ENCODE measurements at regions not wholly inside any gene's neighbourhood (a gene's known extent, or its start where the extent isn't known, plus 50 kb on each side); places are given as distances from the start of the nearest gene placed in this dataset.

GRCh38 chr16:9541723-9542122, 450.3 kb downstream of the HAPSTR1 start:
- Mint-ChIP-seq H3K36me3 (ENCODE audit: low read depth) (no peaks in the 10 kb centered on the region), H3K27me3 (ENCODE audit: insufficient read depth) (no peaks in the 10 kb centered on the region), H3K27ac (no peak overlapping the region), H3K4me3 (no peak overlapping the region), H3K9me3 (peaks cover 17% of the 10 kb centered on the region), H3K4me1 (no peaks in the 10 kb centered on the region)
- TF ChIP-seq, protein P1, sequence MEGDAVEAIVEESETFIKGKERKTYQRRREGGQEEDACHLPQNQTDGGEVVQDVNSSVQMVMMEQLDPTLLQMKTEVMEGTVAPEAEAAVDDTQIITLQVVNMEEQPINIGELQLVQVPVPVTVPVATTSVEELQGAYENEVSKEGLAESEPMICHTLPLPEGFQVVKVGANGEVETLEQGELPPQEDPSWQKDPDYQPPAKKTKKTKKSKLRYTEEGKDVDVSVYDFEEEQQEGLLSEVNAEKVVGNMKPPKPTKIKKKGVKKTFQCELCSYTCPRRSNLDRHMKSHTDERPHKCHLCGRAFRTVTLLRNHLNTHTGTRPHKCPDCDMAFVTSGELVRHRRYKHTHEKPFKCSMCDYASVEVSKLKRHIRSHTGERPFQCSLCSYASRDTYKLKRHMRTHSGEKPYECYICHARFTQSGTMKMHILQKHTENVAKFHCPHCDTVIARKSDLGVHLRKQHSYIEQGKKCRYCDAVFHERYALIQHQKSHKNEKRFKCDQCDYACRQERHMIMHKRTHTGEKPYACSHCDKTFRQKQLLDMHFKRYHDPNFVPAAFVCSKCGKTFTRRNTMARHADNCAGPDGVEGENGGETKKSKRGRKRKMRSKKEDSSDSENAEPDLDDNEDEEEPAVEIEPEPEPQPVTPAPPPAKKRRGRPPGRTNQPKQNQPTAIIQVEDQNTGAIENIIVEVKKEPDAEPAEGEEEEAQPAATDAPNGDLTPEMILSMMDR (conservative IDR thresholded peaks at IDR 0.05): no peak
- Histone ChIP-seq H3K9me3 (ENCODE audit: control insufficient read depth, low read length) (peaks cover 16% of the 10 kb centered on the region), H3K27ac (ENCODE audit: low read depth, low read length) (no peak overlapping the region), H3K36me3 (ENCODE audit: control insufficient read depth, insufficient read depth, low read length) (no peaks in the 10 kb centered on the region), H3K9ac (ENCODE audit: extremely low read depth, low read length, poor library complexity, severe bottlenecking) (no peak overlapping the region), H3K27me3 (ENCODE audit: control insufficient read depth, insufficient read depth, low read length, poor library complexity, severe bottlenecking) (no peaks in the 10 kb centered on the region), H3K4me1 (ENCODE audit: control insufficient read depth, insufficient read depth, low read length) (no peaks in the 10 kb centered on the region), H3K4me3 (ENCODE audit: low read length) (no peak overlapping the region)
- 94 to 95% methylated on average over 4 to 5 of the region's 5 CpGs for WGBS, 2 experiments (ENCODE audit: insufficient coverage in 1 of 2, insufficient read length in 1 of 2)
- DNase-seq: no peak

- H3K4me1 ChIP-seq (ENCODE audit: control insufficient read depth, insufficient read depth, low read length): no peaks in the 10 kb centered on the region
- WGBS, 2 experiments (ENCODE audit: insufficient coverage in 1 of 2, insufficient read length in 1 of 2): 92 to 94% methylated on average over 4 to 8 of the region's 8 CpGs
- Mint-ChIP-seq H3K27ac (no peak overlapping the region), H3K4me1 (no peaks in the 10 kb centered on the region), H3K9me3 (peaks cover 14% of the 10 kb centered on the region), H3K4me3 (no peak overlapping the region), H3K36me3 (ENCODE audit: low read depth) (no peaks in the 10 kb centered on the region), H3K27me3 (ENCODE audit: insufficient read depth) (no peaks in the 10 kb centered on the region)
- no peak overlapping the region for H3K27ac ChIP-seq (ENCODE audit: low read depth, low read length)
- TF ChIP-seq, protein P1 (conservative IDR thresholded peaks at IDR 0.05): no peak
- no peak for DNase-seq
- H3K9me3 ChIP-seq (ENCODE audit: control insufficient read depth, low read length): peaks cover 16% of the 10 kb centered on the region
- no peak overlapping the region for H3K9ac ChIP-seq (ENCODE audit: extremely low read depth, low read length, poor library complexity, severe bottlenecking)
- H3K36me3 ChIP-seq (ENCODE audit: control insufficient read depth, insufficient read depth, low read length): no peaks in the 10 kb centered on the region
- H3K27me3 ChIP-seq (ENCODE audit: control insufficient read depth, insufficient read depth, low read length, poor library complexity, severe bottlenecking): no peaks in the 10 kb centered on the region
- H3K4me3 ChIP-seq (ENCODE audit: low read length): no peak overlapping the region
Measured at GRCh38 chr16:9542165-9542755, 450.8 kb downstream of the HAPSTR1 start.

GRCh38 chr16:9545522-9546437, 454.3 kb downstream of the HAPSTR1 start:
- no peak for DNase-seq
- Histone ChIP-seq H3K4me3 (ENCODE audit: low read length) (no peak overlapping the region), H3K9ac (ENCODE audit: extremely low read depth, low read length, poor library complexity, severe bottlenecking) (no peak overlapping the region), H3K9me3 (ENCODE audit: control insufficient read depth, low read length) (no peaks in the 10 kb centered on the region), H3K27me3 (ENCODE audit: control insufficient read depth, insufficient read depth, low read length, poor library complexity, severe bottlenecking) (no peaks in the 10 kb centered on the region), H3K4me1 (ENCODE audit: control insufficient read depth, insufficient read depth, low read length) (no peaks in the 10 kb centered on the region), H3K27ac (ENCODE audit: low read depth, low read length) (no peak overlapping the region), H3K36me3 (ENCODE audit: control insufficient read depth, insufficient read depth, low read length) (no peaks in the 10 kb centered on the region)
- TF ChIP-seq, protein P1 (conservative IDR thresholded peaks at IDR 0.05): no peak
- H3K27me3 Mint-ChIP-seq (ENCODE audit: insufficient read depth): no peaks in the 10 kb centered on the region
- H3K27ac Mint-ChIP-seq: no peak overlapping the region
- H3K36me3 Mint-ChIP-seq (ENCODE audit: low read depth): no peaks in the 10 kb centered on the region
- H3K9me3 Mint-ChIP-seq: no peaks in the 10 kb centered on the region
- WGBS, 2 experiments (ENCODE audit: insufficient coverage in 1 of 2, insufficient read length in 1 of 2): 88 to 97% methylated on average over 5 to 6 of the region's 7 CpGs
- H3K4me1 Mint-ChIP-seq: no peaks in the 10 kb centered on the region
- no peak overlapping the region for H3K4me3 Mint-ChIP-seq
